Type B pancreatic cell (in vitro differentiated cells): ENCODE measurements at regions not wholly inside any gene's neighbourhood (a gene's known extent, or its start where the extent isn't known, plus 50 kb on each side); places are given as distances from the start of the nearest gene placed in this dataset.

Experiments
- DNase-seq: peaks from one replicate; pipeline ENCODE4 v3.0.0; 2021; ENCODE audit warnings: mixed read lengths; ENCODE audit not compliant: unreplicated experiment; ENCODE audit errors: extremely low spot score
- H3K27ac Mint-ChIP-seq: 2 replicates; pipeline ENCODE4 v1.8.0; 2021; ENCODE audit warnings: mild to moderate bottlenecking, mixed read lengths
- H3K27me3 Mint-ChIP-seq: 2 replicates; pipeline ENCODE4 v1.8.0; 2021; ENCODE audit warnings: mixed read lengths
- H3K36me3 Mint-ChIP-seq: 2 replicates; pipeline ENCODE4 v1.8.0; 2021; ENCODE audit warnings: mixed read lengths
- H3K4me1 Mint-ChIP-seq: one replicate; pipeline ENCODE4 v1.8.0; 2021; ENCODE audit warnings: mixed read lengths; ENCODE audit not compliant: unreplicated experiment
- H3K4me3 Mint-ChIP-seq: 2 replicates; pipeline ENCODE4 v1.8.0; 2021; ENCODE audit warnings: mild to moderate bottlenecking, mixed read lengths
- H3K9me3 Mint-ChIP-seq: 2 replicates; pipeline ENCODE4 v1.8.0; 2021; ENCODE audit warnings: mixed read lengths
- TF ChIP-seq, protein P1 (sequence below): fragments of 200-600 bp; sonication (generic); conservative IDR thresholded peaks from 2 replicates; pipeline ENCODE4 v1.5.0; 2021; ENCODE audit warnings: antibody characterized with exemption, mild to moderate bottlenecking

GRCh38 chr10:131692176-131692575 is 208.6 kb upstream of the PPP2R2D start:
- TF ChIP-seq, protein P1, sequence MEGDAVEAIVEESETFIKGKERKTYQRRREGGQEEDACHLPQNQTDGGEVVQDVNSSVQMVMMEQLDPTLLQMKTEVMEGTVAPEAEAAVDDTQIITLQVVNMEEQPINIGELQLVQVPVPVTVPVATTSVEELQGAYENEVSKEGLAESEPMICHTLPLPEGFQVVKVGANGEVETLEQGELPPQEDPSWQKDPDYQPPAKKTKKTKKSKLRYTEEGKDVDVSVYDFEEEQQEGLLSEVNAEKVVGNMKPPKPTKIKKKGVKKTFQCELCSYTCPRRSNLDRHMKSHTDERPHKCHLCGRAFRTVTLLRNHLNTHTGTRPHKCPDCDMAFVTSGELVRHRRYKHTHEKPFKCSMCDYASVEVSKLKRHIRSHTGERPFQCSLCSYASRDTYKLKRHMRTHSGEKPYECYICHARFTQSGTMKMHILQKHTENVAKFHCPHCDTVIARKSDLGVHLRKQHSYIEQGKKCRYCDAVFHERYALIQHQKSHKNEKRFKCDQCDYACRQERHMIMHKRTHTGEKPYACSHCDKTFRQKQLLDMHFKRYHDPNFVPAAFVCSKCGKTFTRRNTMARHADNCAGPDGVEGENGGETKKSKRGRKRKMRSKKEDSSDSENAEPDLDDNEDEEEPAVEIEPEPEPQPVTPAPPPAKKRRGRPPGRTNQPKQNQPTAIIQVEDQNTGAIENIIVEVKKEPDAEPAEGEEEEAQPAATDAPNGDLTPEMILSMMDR, result no peak
- Mint-ChIP-seq H3K4me3 (no peak overlapping the region), H3K27ac (no peak overlapping the region), H3K27me3 (peaks cover 19% of the 10 kb centered on the region), H3K4me1 (peaks cover 11% of the 10 kb centered on the region), H3K9me3 (no peaks in the 10 kb centered on the region), H3K36me3 (no peaks in the 10 kb centered on the region)
- DNase-seq, result no peak

- Mint-ChIP-seq H3K27ac (no peak overlapping the region), H3K36me3 (no peaks in the 10 kb centered on the region), H3K9me3 (no peaks in the 10 kb centered on the region), H3K4me1 (peaks cover 11% of the 10 kb centered on the region), H3K27me3 (peaks cover 19% of the 10 kb centered on the region), H3K4me3 (no peak overlapping the region)
- no peak for DNase-seq
- TF ChIP-seq, protein P1, result no peak
These were observed 208.0 kb upstream of the PPP2R2D start for GRCh38 chr10:131692686-131693334.

- no peak overlapping the region for H3K27ac Mint-ChIP-seq
- no peak overlapping the region for H3K4me3 Mint-ChIP-seq
- H3K9me3 Mint-ChIP-seq, result peaks cover 4% of the 10 kb centered on the region
- H3K36me3 Mint-ChIP-seq, result no peaks in the 10 kb centered on the region
- H3K27me3 Mint-ChIP-seq, result peaks cover 23% of the 10 kb centered on the region
- TF ChIP-seq, protein P1, result no peak
- no peak for DNase-seq
- H3K4me1 Mint-ChIP-seq, result peaks cover 11% of the 10 kb centered on the region
These were observed 207.0 kb upstream of the PPP2R2D start for GRCh38 chr10:131693766-131694165.

DNA sequence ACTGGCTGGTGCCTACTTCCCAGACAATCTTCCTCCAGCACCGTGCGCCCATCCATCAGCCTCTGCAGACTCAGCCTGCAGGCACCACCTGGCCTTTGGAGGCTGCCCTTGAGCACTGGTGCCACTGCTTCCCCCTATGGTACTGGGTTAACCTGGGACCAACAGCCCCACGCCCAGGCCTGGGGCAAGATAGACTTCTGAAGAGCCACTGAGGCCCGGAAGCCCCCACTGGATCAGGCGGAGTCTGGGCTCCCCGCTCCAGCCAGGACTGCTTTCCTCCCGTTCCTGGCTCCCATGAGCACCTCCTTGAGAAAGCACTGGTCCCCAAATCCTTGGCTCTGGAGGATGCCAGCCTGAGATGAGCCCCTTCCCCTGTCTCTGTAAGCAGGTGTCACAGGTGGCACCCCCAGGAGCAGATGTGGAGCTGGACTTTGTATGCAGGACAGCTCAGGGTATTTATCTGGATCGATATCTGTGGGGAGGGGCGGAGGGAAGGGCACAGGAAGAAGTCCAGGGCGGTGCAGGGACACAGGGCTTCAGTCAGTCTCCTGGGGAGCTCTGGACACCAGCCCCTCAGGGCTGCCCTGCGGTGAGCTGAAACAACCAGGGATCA is 206.5 kb upstream of the PPP2R2D start:
- peak; percentile 58 for DNase-seq
- H3K4me1 Mint-ChIP-seq, result peaks cover 11% of the 10 kb centered on the region
- H3K27ac Mint-ChIP-seq, result no peak overlapping the region
- no peak overlapping the region for H3K4me3 Mint-ChIP-seq
- peaks cover 26% of the 10 kb centered on the region for H3K27me3 Mint-ChIP-seq
- TF ChIP-seq, protein P1, result no peak
- peaks cover 4% of the 10 kb centered on the region for H3K9me3 Mint-ChIP-seq
- H3K36me3 Mint-ChIP-seq, result no peaks in the 10 kb centered on the region

DNA sequence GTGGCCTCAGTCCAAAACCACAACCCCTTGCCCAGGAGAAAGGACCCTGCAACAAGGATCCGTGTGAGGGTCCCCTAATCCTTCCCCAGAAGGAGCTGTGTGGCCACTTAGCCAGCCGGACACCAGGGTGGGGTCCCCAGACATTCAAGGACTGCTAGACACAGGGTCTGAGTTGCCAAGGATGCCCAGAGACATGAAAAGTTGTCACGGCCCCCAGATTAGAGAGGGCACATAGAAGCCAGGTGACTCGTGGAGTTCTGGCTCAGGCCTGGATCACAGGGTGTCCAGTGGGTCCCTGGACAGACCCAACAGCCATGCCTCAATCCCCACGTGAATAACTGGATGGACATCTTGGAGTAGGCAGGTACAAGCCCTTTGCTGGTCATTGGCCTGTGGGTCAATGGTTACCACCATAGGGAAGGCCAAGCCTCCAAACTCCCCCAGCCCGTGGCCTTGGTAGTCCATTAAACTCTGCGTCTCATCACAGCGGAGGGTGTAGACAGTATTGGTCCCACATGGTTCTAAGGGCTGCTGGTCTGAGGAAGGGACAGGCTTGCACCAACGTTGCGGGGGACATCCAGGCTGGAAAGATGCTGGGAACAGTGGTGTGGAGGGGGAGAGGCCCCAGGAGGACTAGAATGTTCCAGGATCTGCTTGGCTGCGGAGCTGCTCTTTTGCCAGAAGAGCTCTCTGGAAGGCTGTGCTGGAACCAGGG is 205.9 kb upstream of the PPP2R2D start:
- Mint-ChIP-seq H3K27ac (no peak overlapping the region), H3K36me3 (no peaks in the 10 kb centered on the region), H3K4me1 (peaks cover 5% of the 10 kb centered on the region), H3K9me3 (peaks cover 4% of the 10 kb centered on the region), H3K27me3 (peaks cover 27% of the 10 kb centered on the region), H3K4me3 (no peak overlapping the region)
- peak; percentile 49 for DNase-seq
- TF ChIP-seq, protein P1, result no peak
